Hepatocyte (in vitro differentiated cells): ENCODE measurements at regions not wholly inside any gene's neighbourhood (a gene's known extent, or its start where the extent isn't known, plus 50 kb on each side); places are given as distances from the start of the nearest gene placed in this dataset.

Source experiments
- CTCF ChIP-seq: fragments of 200-600 bp; sonication (generic); IDR thresholded peaks from 2 replicates; pipeline ENCODE4 v1.5.1; 2016; ENCODE audit warnings: antibody characterized with exemption, mild to moderate bottlenecking; ENCODE audit not compliant: poor library complexity
- EZH2 ChIP-seq: fragments of 200-600 bp; sonication (generic); IDR thresholded peaks from 2 replicates; pipeline ENCODE4 v1.6.1; 2016; ENCODE audit warnings: antibody characterized with exemption, mild to moderate bottlenecking, borderline replicate concordance
- EZH2phosphoT487 ChIP-seq: fragments of 200-600 bp; sonication (generic); IDR thresholded peaks from one replicate; pipeline ENCODE4 v1.6.1; 2018; ENCODE audit warnings: antibody characterized with exemption, mild to moderate bottlenecking, low read depth, moderate library complexity; ENCODE audit not compliant: unreplicated experiment, severe bottlenecking

GRCh38 chr18:27656167-27656778 lies 471.2 kb upstream of the CHST9 start:
- TF ChIP-seq CTCF (no peak), EZH2 (no peak), EZH2phosphoT487 (no peak)
